ENCODE measurements at regions not wholly inside any gene's neighbourhood (a gene's known extent, or its start where the extent isn't known, plus 50 kb on each side); places are given as distances from the start of the nearest gene placed in this dataset.
"Not testable (repeated sequence)": the region's sequence is repeated elsewhere in the genome, so short reads cannot be mapped to it uniquely, and the experiment has no call there.

- no peak for DNase-seq
Measured at GRCh38 chr2:109669731-109670130, 55.6 kb downstream of the SOWAHC start.

DNA sequence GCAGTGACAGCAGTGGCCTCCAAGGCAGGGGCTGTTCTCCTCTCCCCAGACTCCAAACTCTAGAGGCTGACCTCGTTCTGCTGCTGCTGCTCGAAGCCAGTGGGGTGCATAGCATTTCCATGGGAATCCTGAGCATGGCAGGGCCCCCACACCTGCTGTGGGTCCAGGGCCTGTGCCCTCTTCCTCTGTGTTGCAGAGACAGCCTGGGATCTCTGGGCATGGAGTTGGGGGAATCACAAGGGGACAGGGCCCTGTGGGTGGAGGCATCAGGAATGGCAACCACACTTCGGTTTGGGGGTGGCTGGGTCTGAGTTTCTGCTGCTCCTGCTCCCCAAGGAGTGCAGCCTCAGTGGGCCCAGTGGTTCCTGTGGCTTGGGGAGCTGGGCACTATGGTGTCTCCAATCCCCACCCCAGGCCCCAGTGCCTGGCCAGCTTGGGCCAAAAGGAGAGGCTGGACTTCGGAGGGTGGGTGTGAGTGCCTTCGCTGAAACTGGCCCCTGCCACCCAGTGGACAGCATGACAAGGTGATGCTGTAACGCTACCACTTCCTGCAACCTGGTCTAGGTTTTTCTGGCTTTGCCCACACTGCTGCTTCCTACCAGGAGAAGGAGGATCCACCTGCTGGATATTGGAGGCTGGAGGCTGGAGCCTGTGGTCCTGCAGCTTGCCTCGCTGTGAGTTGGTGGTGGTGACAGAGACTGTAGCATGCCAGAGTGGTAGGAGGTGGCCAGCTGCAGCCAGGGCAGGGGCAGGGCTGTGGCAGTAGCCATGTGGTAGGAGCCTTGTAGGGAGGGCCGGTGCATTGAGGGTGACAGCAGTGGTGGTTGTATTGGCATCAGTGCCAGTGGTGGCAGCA lies 56.6 kb downstream of the SOWAHC start:
- no peak for DNase-seq

- DNase-seq, result no peak
Measured at GRCh38 chr2:109674894-109675534, 60.9 kb downstream of the SOWAHC start.

GRCh38 chr2:109675666-109676345 lies 61.6 kb downstream of the SOWAHC start:
- no peak for DNase-seq

DNA sequence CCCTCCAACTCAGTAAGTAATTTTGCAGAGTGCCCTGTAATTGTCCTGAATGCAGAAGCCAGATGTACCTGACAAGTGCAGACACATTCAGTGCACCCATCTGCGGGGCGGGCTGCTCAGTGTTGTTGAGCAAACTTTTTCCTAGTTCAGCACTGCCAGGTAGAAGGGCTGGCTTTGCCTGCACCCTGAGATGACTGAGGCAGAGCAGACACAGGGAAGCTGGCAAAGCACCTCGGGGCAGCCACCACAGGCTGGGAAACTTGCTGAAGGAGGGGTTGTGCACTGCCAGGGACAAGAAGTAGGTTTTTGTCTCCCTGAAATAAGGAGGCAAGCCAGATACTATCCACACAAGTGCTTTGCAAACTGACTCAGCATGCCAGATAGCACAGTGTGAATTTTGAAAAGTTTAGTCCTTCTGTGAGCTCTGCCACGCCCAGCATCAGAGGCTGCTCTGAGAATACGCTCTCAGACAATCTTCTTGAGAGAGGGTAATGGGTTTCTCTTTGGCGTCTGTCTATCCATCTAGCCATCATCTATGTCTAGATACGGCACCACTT lies 62.3 kb downstream of the SOWAHC start:
- DNase-seq, result no peak

DNA sequence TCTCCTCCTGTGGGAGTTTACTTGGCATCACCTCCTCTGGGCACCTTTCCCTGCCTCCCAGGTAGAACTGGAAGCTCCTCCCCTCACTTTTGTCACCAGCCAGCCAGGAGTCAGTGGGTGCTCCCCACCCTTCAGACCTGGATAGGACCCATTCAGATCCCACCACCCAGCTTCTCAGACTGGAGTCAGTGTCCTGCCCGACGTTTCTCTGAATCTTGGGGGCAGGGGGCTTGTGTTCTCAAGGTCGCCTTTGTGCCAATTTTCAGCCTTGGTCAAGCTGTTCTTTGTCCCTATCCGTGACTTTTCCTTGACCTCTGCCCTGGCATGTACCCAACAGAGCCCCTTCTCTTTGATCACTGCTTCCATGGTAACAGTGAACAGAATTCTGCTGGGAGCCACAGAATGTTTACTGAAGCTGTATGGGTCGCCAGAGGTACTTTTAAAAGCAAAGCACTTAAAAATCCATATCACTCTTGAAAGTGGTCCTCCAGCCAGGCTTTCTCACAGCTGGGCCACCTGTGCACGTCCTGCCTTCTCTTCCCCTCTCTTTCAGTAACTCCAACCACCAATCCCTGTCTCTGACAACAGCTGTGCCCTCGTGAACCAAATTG lies 63.1 kb downstream of the SOWAHC start:
- not testable (repeated sequence) for DNase-seq

DNA sequence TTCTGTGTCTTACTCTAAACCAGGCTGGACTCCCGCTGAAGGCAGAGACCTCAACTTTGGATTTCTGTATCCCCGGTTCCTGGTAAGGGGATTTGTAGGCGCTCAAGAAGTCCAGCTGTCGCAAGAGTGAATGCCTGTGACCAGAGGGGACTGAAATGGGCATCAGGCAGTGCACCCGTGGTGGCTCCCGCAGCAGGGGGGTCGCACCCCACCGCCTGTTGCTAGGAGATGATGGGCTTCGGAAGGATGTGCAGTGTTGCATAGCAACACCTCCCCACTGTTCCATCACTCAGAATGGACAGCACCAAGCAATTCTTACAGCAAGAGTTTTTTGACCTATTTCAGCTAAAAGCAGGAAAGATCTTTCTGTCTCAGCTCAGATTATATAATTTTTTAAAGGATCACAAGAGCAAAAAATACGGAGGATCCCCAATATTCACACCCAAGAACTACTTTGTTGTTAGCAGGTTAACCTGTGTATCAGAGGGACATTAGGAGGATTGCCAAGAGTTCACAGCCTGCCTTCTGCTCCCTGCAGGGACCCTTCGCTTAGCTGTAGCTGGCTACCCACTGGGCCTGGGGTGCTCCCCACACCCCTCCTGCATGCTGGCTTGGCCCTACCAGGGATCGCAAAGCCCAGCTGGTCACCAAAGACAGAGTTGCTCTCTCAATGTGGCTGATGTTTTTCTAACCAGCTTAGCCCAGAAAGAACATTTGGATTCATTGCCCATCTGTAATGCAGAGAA lies 63.8 kb downstream of the SOWAHC start:
- no peak for DNase-seq

- DNase-seq, result not testable (repeated sequence)
Measured at GRCh38 chr2:109678724-109679201, 64.6 kb downstream of the SOWAHC start.

GRCh38 chr2:109679225-109679624 lies 65.1 kb downstream of the SOWAHC start:
- no peak for DNase-seq

DNA sequence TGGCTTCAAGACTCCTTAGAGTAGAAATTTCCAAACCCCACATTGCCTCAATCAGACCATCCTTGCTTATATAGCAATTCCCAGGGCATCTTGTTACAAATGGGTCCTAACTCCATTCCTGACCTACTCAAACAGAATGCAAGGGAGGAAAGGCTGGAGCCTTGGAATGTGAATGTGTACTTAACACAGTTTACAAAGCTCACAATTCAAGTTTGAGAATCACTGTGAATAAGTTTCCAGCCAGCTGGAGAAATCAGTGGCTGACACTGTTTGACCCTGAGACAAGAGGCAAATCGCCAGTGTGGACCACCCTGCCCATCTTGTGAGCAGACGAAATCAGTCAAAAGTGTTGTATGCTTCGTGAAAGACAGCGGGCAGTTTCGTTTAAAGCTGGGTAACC lies 65.5 kb downstream of the SOWAHC start:
- no peak for DNase-seq

DNA sequence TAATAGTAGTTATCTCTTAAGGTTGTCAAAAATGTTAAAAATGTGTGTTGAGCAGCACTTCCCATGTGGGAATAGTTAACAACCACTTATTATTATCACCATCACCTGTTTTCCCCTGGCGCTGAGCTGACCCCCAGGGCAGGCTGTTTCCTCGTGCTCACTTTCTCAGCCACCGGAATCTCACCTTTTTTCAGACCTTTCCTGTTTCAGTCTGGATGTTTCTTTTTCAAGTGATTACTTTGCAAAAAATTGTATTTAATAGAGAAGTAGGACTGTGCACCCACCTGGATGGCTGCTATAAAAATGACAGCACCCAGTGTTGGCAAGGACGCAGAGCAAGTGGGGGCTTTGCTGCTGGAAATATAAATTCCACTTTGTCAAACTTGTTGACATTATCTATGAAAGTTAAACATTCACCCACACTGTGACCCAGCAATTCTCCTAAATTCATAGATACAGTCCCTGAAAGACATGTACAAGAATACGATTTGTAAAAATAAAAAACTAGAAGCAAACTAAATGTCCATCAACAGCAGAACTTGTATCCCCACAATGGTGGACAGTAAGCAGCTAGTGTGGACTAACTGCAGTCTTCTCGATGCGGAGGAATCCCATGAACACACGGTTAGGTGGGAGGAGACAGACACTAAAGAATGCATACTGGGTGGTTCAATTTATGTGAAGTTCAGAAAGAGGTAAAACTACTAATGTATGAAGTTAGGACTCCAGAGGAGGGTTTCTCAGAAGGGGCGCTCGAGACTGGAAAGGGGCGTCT lies 66.5 kb downstream of the SOWAHC start:
- no peak for DNase-seq

GRCh38 chr2:109681633-109682380 lies 67.6 kb downstream of the SOWAHC start:
- DNase-seq, result no peak

- no peak for DNase-seq
Measured at GRCh38 chr2:109683452-109683851, 69.3 kb downstream of the SOWAHC start.

GRCh38 chr2:109685453-109685852 lies 71.3 kb downstream of the SOWAHC start:
- no peak for DNase-seq

DNA sequence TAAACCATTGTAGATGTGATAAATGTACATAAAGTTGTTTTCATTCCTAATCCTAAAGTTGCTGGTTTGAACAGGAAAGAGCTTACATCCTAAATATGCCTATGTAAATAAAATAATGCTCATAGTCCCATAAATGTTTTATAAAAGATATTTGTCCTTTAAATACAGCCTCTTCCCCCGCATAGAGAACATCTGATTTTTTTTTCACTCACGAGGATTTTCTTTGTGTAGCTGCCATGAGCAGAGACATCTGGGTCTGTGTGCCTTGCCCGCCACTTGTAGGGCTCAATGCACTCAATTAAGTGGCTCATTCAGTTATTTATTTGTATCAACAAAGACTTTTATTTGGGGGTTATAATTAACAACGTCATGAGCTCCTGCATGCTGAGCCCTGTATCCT lies 72.8 kb downstream of the SOWAHC start:
- DNase-seq, result no peak

DNA sequence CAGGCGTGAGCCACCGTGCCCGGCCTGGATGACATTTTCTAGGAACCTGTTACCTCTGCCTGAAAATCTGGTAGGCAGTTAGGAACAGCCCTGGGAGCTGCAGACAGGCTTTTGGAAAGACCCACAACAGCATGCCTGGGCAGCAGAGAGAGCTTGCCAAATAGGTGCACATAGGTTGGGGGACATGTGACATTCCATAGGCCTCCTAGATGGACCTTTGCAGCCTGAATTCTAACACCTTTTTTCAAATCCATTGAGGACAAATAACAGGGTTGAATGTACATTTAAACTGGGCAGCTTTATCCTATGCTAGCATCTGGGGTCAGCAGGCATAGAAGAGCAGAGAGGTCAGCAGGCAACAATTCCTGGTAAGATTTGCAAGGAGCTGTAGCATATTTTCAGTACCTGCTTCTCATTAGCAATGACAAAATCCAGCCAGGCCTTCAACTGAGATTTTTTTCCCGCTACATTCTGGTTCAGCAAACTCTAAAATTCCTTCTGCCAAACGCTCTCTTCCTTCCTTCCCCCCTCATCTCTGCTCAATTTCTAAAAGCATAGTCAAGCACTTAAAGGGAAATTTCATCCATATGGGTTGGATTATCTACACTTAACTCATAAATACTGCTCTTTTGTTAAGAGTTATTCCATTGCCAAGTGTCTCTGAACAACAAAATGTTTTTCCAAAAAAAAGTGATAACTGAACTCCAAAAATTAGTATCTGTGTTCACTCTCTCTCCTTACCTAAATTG lies 75.2 kb downstream of the SOWAHC start:
- DNase-seq, result peak; percentile 85

- DNase-seq, result no peak
Measured at GRCh38 chr2:109689973-109690372, 75.8 kb downstream of the SOWAHC start.

- no peak for DNase-seq
Measured at GRCh38 chr2:109690457-109690821, 76.3 kb downstream of the SOWAHC start.

DNA sequence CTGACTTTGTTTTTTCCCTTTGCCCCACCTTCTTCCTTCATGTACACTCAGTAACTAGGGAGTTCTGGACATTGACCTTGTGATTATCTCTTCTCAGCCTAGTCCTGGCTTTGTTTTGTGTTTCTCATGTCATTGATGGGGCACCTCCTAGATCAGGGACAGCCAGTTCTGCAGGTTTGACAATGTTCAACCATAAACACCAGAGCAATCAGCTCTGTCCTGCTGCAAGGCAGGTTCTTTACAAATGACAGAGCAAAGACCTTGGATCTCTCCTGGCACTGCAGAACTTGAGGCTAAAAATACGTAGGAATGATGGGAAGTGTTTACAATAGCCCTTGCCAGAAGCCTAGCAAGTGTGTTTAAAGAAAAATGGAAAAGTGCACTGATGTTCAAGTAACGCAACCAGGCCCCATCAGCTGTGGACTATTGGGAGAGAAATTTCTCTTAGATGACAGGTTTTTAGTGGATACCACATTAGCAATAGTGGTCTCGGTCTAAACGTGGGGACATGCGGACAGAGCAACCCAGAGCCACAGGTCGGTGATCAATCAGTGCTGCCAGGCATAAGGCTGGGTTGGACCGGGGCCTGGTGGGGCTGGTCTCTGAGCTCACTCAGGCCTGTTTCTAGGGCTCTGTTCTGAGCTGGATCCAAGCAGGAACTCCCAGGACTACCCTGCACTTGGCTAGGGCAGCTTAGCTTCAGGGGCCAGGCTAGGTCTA lies 76.8 kb downstream of the SOWAHC start:
- DNase-seq, result peak; percentile 79
